NCI-H748 treated with DMSO at 0.1 percent for 48 hours (cell line): ENCODE measurements at regions not wholly inside any gene's neighbourhood (a gene's known extent, or its start where the extent isn't known, plus 50 kb on each side); places are given as distances from the start of the nearest gene placed in this dataset.

Experiments
- DNase-seq: peaks from one replicate; lab custom pipeline; 2025; lab: John Stamatoyannopoulos, UW

- no peak for DNase-seq
Observed at GRCh38 chr18:22114526-22115321, 54.7 kb upstream of the GATA6 start.

- no peak for DNase-seq
Observed at GRCh38 chr18:22115573-22115972, 53.8 kb upstream of the GATA6 start.
